K562 (cell line): ENCODE measurements at regions not wholly inside any gene's neighbourhood (a gene's known extent, or its start where the extent isn't known, plus 50 kb on each side); places are given as distances from the start of the nearest gene placed in this dataset.

Source experiments
- ATAC-seq: fragments of 200-7000 bp; cut with Tn5 transposase; 3 replicates; pipeline ENCODE4 v1.9.1; 2020; ENCODE audit warnings: moderate library complexity
- BruUV-seq: library from RNA; stranded (reverse); fragments of 400-500 nt; replicated peaks from 2 replicates; lab custom pipeline; 2021; lab: Mats Ljungman, UMichigan
- CTCF ChIA-PET: fragments of 300-600 bp; formaldehyde crosslinking; extraction: SDS; loops from one replicate; lab custom pipeline; 2021; ENCODE audit warnings: low intra/inter-chr PET ratio; lab: Yijun Ruan, JAX
- POLR2A ChIA-PET: fragments of 300-600, 350-650 bp; sonication (Branson Sonifier 250); formaldehyde crosslinking; extraction: SDS; loops from one replicate; lab custom pipeline; 2021; ENCODE audit warnings: antibody characterized with exemption, inconsistent platforms; lab: Yijun Ruan, JAX
- DNase-seq, 4 experiments: peaks; one replicate each; pipeline versions ENCODE4 v3.0.0 to v3.0.0-alpha.2; 2011 to 2018; ENCODE audit warnings: low spot score in 3 of 4, mixed read lengths in 3 of 4; ENCODE audit errors: extremely low read depth in 1 of 4
- FAIRE-seq: peaks from 2 replicates; lab custom pipeline; 2011; peaks lifted over from hg19 to GRCh38; lab: Jason Lieb, UNC
- H2AFZ ChIP-seq: 2 replicates; pipeline ENCODE4 v1.6.0; 2011; ENCODE audit warnings: low read depth, low read length, control low read depth, inconsistent platforms
- H3K27ac ChIP-seq: fragments of 200-600 bp; 3 replicates; pipeline ENCODE4 v1.8.0; 2011; ENCODE audit warnings: low read depth, mild to moderate bottlenecking, control low read depth, inconsistent platforms, low read length, moderate library complexity, mixed read lengths; ENCODE audit errors: extremely low read depth
- H3K27me3 ChIP-seq, 2 experiments: fragments of 300-600 bp in 1 of 2; 2 replicates in 1 of 2; 3 replicates in 1 of 2; pipeline versions ENCODE4 v1.6.0 to v1.8.0; 2011; ENCODE audit warnings: inconsistent platforms in 2 of 2, low read length in 2 of 2, mild to moderate bottlenecking in 1 of 2, mixed read lengths in 1 of 2, moderate library complexity in 1 of 2; ENCODE audit not compliant: control insufficient read depth in 2 of 2, insufficient read depth in 2 of 2
- H3K36me3 ChIP-seq: fragments of 300-600 bp; 3 replicates; pipeline ENCODE4 v1.8.0; 2011; ENCODE audit warnings: mild to moderate bottlenecking, low read length, inconsistent platforms; ENCODE audit not compliant: control insufficient read depth, insufficient read depth
- H3K4me1 ChIP-seq, 2 experiments: fragments of 200-600 bp in 1 of 2; replicated peaks in 1 of 2; 2 replicates in 1 of 2; 3 replicates in 1 of 2; pipeline versions ENCODE4 v1.5.1 to v1.8.0; 2011; ENCODE audit warnings: inconsistent platforms in 2 of 2, low read length in 2 of 2, mild to moderate bottlenecking in 1 of 2, mixed read lengths in 1 of 2, moderate library complexity in 1 of 2; ENCODE audit not compliant: control insufficient read depth in 2 of 2, insufficient read depth in 2 of 2
- H3K4me2 ChIP-seq: 2 replicates; pipeline ENCODE4 v1.6.1; 2011; ENCODE audit warnings: low read length, control low read depth, inconsistent platforms, mixed read lengths; ENCODE audit not compliant: insufficient read depth
- H3K4me3 ChIP-seq: fragments of 200-600 bp; sonication (generic), shearing (Covaris generic); 2 replicates; pipeline ENCODE4 v1.5.1; 2016; ENCODE audit warnings: control low read depth, inconsistent platforms
- H3K79me2 ChIP-seq: fragments of 200-600 bp; 3 replicates; pipeline ENCODE4 v1.8.0; 2011; ENCODE audit warnings: low read length, inconsistent platforms; ENCODE audit not compliant: control insufficient read depth, insufficient read depth
- H3K9ac ChIP-seq, 2 experiments: 2 replicates each; pipeline versions ENCODE4 v1.6.0 to v1.6.1; 2011; ENCODE audit warnings: low read depth in 2 of 2, low read length in 2 of 2, control low read depth in 1 of 2, inconsistent platforms in 1 of 2, mild to moderate bottlenecking in 1 of 2, mixed read lengths in 1 of 2; ENCODE audit not compliant: insufficient read depth in 1 of 2
- H3K9me1 ChIP-seq: one replicate; pipeline ENCODE4 v1.6.0; 2011; ENCODE audit warnings: inconsistent platforms, mild to moderate bottlenecking, low read length, moderate library complexity; ENCODE audit not compliant: control insufficient read depth, insufficient read depth
- H3K9me3 ChIP-seq: replicated peaks from 2 replicates; pipeline ENCODE4 v1.5.1; 2011; ENCODE audit warnings: low read depth, low read length, inconsistent platforms; ENCODE audit not compliant: control insufficient read depth, insufficient read depth
- H4K20me1 ChIP-seq: replicated peaks from 2 replicates; pipeline ENCODE4 v1.6.1; 2011; ENCODE audit warnings: low read length, inconsistent platforms, mixed read lengths; ENCODE audit not compliant: control insufficient read depth, insufficient read depth
- BACH1 ChIP-seq: fragments of 200-800 bp; sonication (Bioruptor generic); IDR thresholded peaks from 2 replicates; pipeline ENCODE4 v1.6.1; 2016; ENCODE audit warnings: missing genetic modification characterization, missing compliant biosample characterization
- CHD1 ChIP-seq: fragments of 200-600 bp; sonication (generic); IDR thresholded peaks from one replicate; pipeline ENCODE4 v1.6.1; 2012; ENCODE audit warnings: mild to moderate bottlenecking, moderate library complexity, low read length, inconsistent platforms
- HOXB6 ChIP-seq: fragments of 250-450 bp; sonication (Bioruptor Pico); IDR thresholded peaks from 2 replicates; pipeline ENCODE4 v1.5.1; 2022; ENCODE audit warnings: mild to moderate bottlenecking, borderline replicate concordance
- RFX7 ChIP-seq: fragments of 250-450 bp; sonication (Bioruptor Pico); IDR thresholded peaks from 2 replicates; pipeline ENCODE4 v1.5.1; 2021; ENCODE audit warnings: mild to moderate bottlenecking
- SMAD1 ChIP-seq: fragments of 150-350 bp; IDR thresholded peaks from 2 replicates; pipeline ENCODE4 v1.6.1; 2014; ENCODE audit warnings: low read length, low read depth; ENCODE audit not compliant: partially characterized antibody
- TCF7 ChIP-seq: sonication (generic); IDR thresholded peaks from 2 replicates; pipeline ENCODE4 v1.6.1; 2016; ENCODE audit warnings: antibody characterized with exemption, borderline replicate concordance
- ZNF311 ChIP-seq: fragments of 250-450 bp; sonication (Bioruptor Pico); IDR thresholded peaks from 2 replicates; pipeline ENCODE4 v1.4.0; 2020; ENCODE audit warnings: mild to moderate bottlenecking, moderate library complexity
- WGBS: fragments of 100-300 bp; shearing (Covaris generic); methylation state at CpG from one replicate; pipeline ENCODE4 v1.1.6; 2016; ENCODE audit warnings: low coverage, mixed read lengths; ENCODE audit not compliant: insufficient coverage; ENCODE audit errors: missing lambda C conversion rate; 5-methylcytosine and 5-hydroxymethylcytosine counted together
- in situ Hi-C: fragments of 300-500 bp; cut with MboI; formaldehyde crosslinking; loops from 4 replicates; pipeline ENCODE4 v1.15.0; 2018; ENCODE audit warnings: inconsistent platforms, mixed read lengths
- intact Hi-C: fragments of 100-400 bp; cut with micrococcal nuclease; formaldehyde crosslinking; loops from 2 replicates; pipeline ENCODE4 v1.14.2; 2022
- TF ChIP-seq, protein P1 (sequence below), 2 experiments: fragments of 450-650 bp in 1 of 2; IDR thresholded peaks; 2 replicates each; pipeline ENCODE4 v1.6.1; 2011 to 2017; ENCODE audit warnings: low read depth in 2 of 2, antibody characterized with exemption in 1 of 2, borderline replicate concordance in 1 of 2, low read length in 1 of 2, mild to moderate bottlenecking in 1 of 2, mixed read lengths in 1 of 2; ENCODE audit not compliant: control insufficient read depth in 1 of 2
- TF ChIP-seq, protein P2 (sequence below): fragments of 250-450 bp; sonication (Bioruptor Pico); IDR thresholded peaks from 2 replicates; pipeline ENCODE4 v1.5.0; 2021
- TF ChIP-seq, protein P3 (sequence below), 3 experiments: fragments of 200-800 bp in 1 of 3; sonication (Bioruptor generic) in 1 of 3; sonication (generic) in 1 of 3; formaldehyde crosslinking in 1 of 3; IDR thresholded peaks; 2 replicates each; pipeline versions ENCODE4 v1.6.1 to v1.8.0; 2016 to 2022; ENCODE audit warnings: mild to moderate bottlenecking in 2 of 3, missing compliant biosample characterization in 2 of 3, missing genetic modification characterization in 2 of 3, missing genetic modification reagents in 1 of 3

DNA sequence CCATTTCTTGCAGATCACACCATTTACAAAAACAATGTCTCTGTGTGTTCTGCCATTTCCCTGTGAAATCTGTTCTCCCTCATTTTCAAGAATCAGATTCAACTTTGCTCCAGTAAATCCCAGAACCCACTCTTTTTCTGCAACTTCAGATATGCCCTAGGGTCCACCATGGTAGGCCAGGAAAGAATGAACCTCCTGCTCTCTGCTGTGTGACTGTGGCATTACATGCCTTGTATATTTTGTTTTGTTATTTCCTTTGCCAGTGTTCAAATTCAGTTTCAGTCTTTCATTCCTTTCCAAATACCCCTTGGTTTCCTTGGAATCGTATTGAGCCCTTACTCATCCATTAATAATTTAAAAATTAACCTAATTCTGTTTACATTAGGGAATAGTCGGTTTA, 290.2 kb upstream of the VCX start:
- POLR2A ChIA-PET: interaction anchor here (0.5 kb wide), 1 partner anchor 429 kb away, joined by 3 read pairs; no protein-coding TSS in a partner anchor
- WGBS: 0% methylated on average over 2 of the region's 2 CpGs
- no peaks in the 10 kb centered on the region for H4K20me1 ChIP-seq
- H3K27ac ChIP-seq: no peak overlapping the region
- no peaks in the 10 kb centered on the region for H3K9me1 ChIP-seq
- intact Hi-C loops: no loop called here
- H3K4me1 ChIP-seq: no peaks in the 10 kb centered on the region
- FAIRE-seq: no peak
- CTCF ChIA-PET: no interaction called here
- H3K79me2 ChIP-seq: no peaks in the 10 kb centered on the region
- no peaks in the 10 kb centered on the region for H3K27me3 ChIP-seq
- in situ Hi-C loops: no loop called here
- no TSS peak for BruUV-seq
- H3K4me3 ChIP-seq: no peak overlapping the region
- H3K4me2 ChIP-seq: no peak overlapping the region
- no peaks in the 10 kb centered on the region for H3K9me3 ChIP-seq
- H3K36me3 ChIP-seq: no peaks in the 10 kb centered on the region
- H3K9ac ChIP-seq: no peak overlapping the region
- no peak for ATAC-seq
- TF ChIP-seq RFX7 (CRISPR knock-in tag) (no peak), TCF7 (no peak)
- H2AFZ ChIP-seq: no peak overlapping the region
- DNase-seq: no peak

DNA sequence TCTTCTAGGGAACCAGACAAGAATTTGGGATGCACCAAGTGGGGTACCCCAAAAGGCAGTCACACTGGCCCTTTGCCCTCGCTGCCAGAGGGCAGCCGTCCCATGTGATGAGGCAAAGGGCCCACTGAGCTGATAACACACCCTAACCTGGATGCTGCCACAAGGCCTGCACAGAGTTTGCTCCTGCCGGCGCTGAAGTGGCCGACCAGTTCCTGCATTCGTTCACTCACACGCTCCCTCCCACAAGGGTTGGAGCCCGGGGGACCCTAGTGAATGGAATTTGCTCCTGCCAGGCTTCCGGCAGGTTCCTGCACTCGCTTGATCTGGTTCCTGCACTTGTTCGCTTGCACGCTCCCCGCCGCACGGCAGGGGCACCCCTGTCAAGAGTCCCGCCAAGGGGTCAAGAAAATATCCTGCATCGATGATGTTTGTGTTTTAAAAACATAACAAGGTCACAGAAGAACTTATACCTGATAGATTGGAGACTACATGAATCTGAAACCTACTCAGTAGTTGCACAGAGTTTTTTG, 296.4 kb upstream of the VCX start:
- ChIA-PET CTCF (no interaction called here), POLR2A (no interaction called here)
- no peaks in the 10 kb centered on the region for H3K4me1 ChIP-seq
- TF ChIP-seq SMAD1: no peak
- no peak for TF ChIP-seq CHD1
- no peak for TF ChIP-seq ZNF311 (CRISPR knock-in tag)
- TF ChIP-seq BACH1 (tag): no peak
- TF ChIP-seq, protein P1, sequence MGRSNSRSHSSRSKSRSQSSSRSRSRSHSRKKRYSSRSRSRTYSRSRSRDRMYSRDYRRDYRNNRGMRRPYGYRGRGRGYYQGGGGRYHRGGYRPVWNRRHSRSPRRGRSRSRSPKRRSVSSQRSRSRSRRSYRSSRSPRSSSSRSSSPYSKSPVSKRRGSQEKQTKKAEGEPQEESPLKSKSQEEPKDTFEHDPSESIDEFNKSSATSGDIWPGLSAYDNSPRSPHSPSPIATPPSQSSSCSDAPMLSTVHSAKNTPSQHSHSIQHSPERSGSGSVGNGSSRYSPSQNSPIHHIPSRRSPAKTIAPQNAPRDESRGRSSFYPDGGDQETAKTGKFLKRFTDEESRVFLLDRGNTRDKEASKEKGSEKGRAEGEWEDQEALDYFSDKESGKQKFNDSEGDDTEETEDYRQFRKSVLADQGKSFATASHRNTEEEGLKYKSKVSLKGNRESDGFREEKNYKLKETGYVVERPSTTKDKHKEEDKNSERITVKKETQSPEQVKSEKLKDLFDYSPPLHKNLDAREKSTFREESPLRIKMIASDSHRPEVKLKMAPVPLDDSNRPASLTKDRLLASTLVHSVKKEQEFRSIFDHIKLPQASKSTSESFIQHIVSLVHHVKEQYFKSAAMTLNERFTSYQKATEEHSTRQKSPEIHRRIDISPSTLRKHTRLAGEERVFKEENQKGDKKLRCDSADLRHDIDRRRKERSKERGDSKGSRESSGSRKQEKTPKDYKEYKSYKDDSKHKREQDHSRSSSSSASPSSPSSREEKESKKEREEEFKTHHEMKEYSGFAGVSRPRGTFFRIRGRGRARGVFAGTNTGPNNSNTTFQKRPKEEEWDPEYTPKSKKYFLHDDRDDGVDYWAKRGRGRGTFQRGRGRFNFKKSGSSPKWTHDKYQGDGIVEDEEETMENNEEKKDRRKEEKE (IDR thresholded peaks at IDR 0.05; ENCODE audit: borderline replicate concordance in 1 of 2, control insufficient read depth in 1 of 2, low read depth in 2 of 2, low read length in 1 of 2): no peak
- TF ChIP-seq, protein P2, sequence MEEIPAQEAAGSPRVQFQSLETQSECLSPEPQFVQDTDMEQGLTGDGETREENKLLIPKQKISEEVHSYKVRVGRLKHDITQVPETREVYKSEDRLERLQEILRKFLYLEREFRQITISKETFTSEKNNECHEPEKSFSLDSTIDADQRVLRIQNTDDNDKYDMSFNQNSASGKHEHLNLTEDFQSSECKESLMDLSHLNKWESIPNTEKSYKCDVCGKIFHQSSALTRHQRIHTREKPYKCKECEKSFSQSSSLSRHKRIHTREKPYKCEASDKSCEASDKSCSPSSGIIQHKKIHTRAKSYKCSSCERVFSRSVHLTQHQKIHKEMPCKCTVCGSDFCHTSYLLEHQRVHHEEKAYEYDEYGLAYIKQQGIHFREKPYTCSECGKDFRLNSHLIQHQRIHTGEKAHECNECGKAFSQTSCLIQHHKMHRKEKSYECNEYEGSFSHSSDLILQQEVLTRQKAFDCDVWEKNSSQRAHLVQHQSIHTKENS (CRISPR knock-in tag): no peak
- TF ChIP-seq HOXB6 (CRISPR knock-in tag): no peak
- TF ChIP-seq, protein P3, sequence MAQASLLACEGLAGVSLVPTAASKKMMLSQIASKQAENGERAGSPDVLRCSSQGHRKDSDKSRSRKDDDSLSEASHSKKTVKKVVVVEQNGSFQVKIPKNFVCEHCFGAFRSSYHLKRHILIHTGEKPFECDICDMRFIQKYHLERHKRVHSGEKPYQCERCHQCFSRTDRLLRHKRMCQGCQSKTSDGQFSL (CRISPR knock-in tag; IDR thresholded peaks at IDR 0.05): no peak
- TF ChIP-seq, protein P3 (tag; IDR thresholded peaks at IDR 0.05): no peak

More for the DNA sequence above, 296.4 kb upstream of the VCX start:
- 3% methylated on average over 12 of the region's 17 CpGs for WGBS
- FAIRE-seq: no peak
- Histone ChIP-seq H3K79me2 (no peaks in the 10 kb centered on the region), H3K9me1 (no peaks in the 10 kb centered on the region), H3K27ac (no peak overlapping the region), H3K9me3 (no peaks in the 10 kb centered on the region), H3K36me3 (no peaks in the 10 kb centered on the region), H3K9ac (no peak overlapping the region), H3K4me2 (no peak overlapping the region), H3K4me3 (no peak overlapping the region), H2AFZ (no peak overlapping the region), H4K20me1 (no peaks in the 10 kb centered on the region), H3K27me3 (no peaks in the 10 kb centered on the region)
- DNase-seq: no peak
- intact Hi-C loops: no loop called here
- in situ Hi-C loops: no loop called here
- no peak for ATAC-seq
- no TSS peak for BruUV-seq
